ENCODE measurements at regions not wholly inside any gene's neighbourhood (a gene's known extent, or its start where the extent isn't known, plus 50 kb on each side); places are given as distances from the start of the nearest gene placed in this dataset.

DNA sequence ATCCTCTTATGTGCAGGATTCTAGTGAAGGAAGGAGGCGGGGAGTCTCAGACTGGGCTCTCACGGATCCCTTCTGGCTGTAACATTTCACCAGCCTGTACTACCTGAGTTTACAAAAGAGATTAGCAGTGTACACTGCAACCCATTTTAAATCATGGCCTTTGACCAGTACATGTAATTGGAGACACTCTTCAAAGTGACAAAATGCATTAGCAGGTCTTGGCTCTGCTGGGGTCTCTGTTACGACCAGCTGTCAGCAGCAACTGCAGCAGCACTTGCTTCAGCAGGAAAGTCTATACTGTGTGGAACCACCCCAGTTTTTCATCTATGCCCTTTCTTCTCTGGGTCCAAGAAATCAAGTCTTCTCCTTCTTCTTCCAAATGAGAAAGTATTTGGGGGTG is 322.8 kb upstream of the ASIC2 start:
- TF ChIP-seq, protein P1, sequence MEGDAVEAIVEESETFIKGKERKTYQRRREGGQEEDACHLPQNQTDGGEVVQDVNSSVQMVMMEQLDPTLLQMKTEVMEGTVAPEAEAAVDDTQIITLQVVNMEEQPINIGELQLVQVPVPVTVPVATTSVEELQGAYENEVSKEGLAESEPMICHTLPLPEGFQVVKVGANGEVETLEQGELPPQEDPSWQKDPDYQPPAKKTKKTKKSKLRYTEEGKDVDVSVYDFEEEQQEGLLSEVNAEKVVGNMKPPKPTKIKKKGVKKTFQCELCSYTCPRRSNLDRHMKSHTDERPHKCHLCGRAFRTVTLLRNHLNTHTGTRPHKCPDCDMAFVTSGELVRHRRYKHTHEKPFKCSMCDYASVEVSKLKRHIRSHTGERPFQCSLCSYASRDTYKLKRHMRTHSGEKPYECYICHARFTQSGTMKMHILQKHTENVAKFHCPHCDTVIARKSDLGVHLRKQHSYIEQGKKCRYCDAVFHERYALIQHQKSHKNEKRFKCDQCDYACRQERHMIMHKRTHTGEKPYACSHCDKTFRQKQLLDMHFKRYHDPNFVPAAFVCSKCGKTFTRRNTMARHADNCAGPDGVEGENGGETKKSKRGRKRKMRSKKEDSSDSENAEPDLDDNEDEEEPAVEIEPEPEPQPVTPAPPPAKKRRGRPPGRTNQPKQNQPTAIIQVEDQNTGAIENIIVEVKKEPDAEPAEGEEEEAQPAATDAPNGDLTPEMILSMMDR (IDR thresholded peaks at IDR 0.05), result no peak
- TF ChIP-seq POLR2A (IDR thresholded peaks at IDR 0.05), result no peak

Measured in Peyer's patch (tissue), 4 donors.